ENCODE measurements at regions not wholly inside any gene's neighbourhood (a gene's known extent, or its start where the extent isn't known, plus 50 kb on each side); places are given as distances from the start of the nearest gene placed in this dataset.

DNA sequence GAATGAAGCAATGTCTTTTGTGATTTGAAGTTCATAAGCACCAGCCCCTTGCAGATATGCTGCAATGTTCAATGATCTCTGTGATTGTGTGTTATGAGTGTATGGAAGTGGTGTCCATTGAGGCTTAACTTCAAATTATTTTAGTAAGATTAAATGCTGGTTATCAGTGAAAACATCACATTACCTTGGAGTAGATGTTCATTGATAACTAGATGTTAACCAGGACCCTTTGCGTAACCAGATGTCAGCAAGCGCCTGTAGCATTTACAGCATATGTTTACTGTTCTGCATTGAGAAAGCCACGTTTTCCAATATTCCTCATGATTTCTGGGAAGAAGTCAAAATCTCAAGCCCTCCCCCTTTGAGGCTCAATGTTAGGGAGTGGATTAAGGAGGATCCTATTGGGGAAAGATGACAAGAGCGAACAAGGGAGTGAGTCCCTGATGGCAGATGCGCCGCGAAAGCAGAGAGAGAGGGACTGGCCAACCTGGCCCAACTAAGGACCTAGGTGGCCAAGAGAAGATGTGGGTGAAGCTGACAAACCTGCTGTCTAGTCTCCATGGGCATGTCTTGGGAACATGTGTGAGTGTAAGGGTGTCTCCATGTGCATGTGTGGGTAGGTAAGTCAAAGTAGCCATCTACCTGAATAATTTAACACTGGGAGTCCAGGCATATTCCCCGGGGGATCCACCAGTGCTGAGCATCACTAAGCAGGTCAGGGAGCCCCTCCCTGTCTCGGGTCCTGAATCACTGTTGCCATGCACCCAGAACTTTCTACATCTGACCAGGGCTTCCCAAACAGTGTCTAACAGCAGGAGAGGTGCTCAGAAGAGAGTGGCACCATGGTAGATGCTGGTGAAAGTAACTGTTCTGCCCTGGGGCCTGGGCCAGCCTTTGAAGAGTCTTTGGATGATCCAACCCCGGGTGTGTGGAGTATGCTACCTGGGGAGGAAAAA, 141.6 kb upstream of the GDF10 start:
- no peak for TF ChIP-seq CTCF (IDR thresholded peaks at IDR 0.05; ENCODE audit: low read depth, low read length)
- no peak for DNase-seq (ENCODE audit: low read depth in 1 of 2, low spot score in 1 of 2)
- no peaks in the 10 kb centered on the region for H3K4me1 ChIP-seq (ENCODE audit: low read depth)

GRCh38 chr10:47159361-47160260, 140.4 kb upstream of the GDF10 start:
- H3K36me3 ChIP-seq, result no peaks in the 10 kb centered on the region
- no peak for TF ChIP-seq CTCF (IDR thresholded peaks at IDR 0.05; ENCODE audit: low read depth, low read length)
- H3K27ac ChIP-seq, result no peak overlapping the region
- DNase-seq (ENCODE audit: low read depth in 1 of 2, low spot score in 1 of 2), result no peak
- no peaks in the 10 kb centered on the region for H3K9me3 ChIP-seq (ENCODE audit: low read depth)
- no peak overlapping the region for H3K4me3 ChIP-seq
- H3K27me3 ChIP-seq, result no peaks in the 10 kb centered on the region
- H3K4me1 ChIP-seq (ENCODE audit: low read depth), result no peaks in the 10 kb centered on the region

More for the DNA sequence above, 141.6 kb upstream of the GDF10 start:
- Histone ChIP-seq H3K4me3 (no peak overlapping the region), H3K27ac (no peak overlapping the region), H3K9me3 (ENCODE audit: low read depth) (no peaks in the 10 kb centered on the region), H3K27me3 (no peaks in the 10 kb centered on the region), H3K36me3 (no peaks in the 10 kb centered on the region)

DNA sequence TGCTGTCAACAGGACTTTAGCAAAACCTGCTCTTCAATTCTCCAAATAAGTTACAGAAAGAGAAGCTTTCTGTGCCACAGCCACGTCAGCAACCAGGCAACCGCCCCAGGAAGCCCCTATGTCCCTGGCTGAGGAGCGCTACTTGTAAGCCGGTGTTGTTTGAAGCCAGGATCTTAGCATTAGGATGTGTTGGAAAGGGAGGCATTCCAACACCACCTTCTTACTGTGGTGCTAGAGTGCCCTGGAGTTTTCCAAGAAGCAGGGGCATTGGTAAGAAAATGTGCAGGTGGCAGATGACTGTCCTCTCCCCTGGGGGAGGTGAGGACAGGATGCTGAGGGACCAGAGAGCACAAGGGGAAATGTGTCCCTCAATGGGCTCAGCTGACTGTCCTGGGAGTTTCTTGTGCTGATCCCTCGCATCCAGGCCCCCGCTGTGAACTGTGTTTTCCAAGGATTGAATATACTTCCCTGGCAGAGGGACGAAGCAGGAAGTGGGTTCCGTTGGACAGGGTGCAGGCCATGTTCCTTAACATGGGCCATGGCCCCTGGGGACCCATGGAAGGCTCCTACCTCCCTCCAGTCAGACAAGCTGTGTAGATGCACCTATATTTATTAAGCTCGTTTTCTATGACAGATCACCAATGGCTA, 139.6 kb upstream of the GDF10 start:
- no peak for TF ChIP-seq CTCF (IDR thresholded peaks at IDR 0.05; ENCODE audit: low read depth, low read length)
- H3K4me3 ChIP-seq, result no peak overlapping the region
- no peaks in the 10 kb centered on the region for H3K36me3 ChIP-seq
- H3K27me3 ChIP-seq, result no peaks in the 10 kb centered on the region
- H3K4me1 ChIP-seq (ENCODE audit: low read depth), result no peaks in the 10 kb centered on the region
- no peak for DNase-seq (ENCODE audit: low read depth in 1 of 2, low spot score in 1 of 2)
- H3K9me3 ChIP-seq (ENCODE audit: low read depth), result no peaks in the 10 kb centered on the region
- H3K27ac ChIP-seq, result no peak overlapping the region

- Histone ChIP-seq H3K9me3 (ENCODE audit: low read depth) (no peaks in the 10 kb centered on the region), H3K27ac (no peak overlapping the region), H3K27me3 (no peaks in the 10 kb centered on the region), H3K4me1 (ENCODE audit: low read depth) (no peaks in the 10 kb centered on the region), H3K36me3 (no peaks in the 10 kb centered on the region), H3K4me3 (no peak overlapping the region)
- no peak for DNase-seq (ENCODE audit: low read depth in 1 of 2, low spot score in 1 of 2)
- TF ChIP-seq CTCF (IDR thresholded peaks at IDR 0.05; ENCODE audit: low read depth, low read length), result no peak
Observed at GRCh38 chr10:47160967-47161366, 139.0 kb upstream of the GDF10 start.

GRCh38 chr10:47161465-47161864, 138.5 kb upstream of the GDF10 start:
- Histone ChIP-seq H3K4me1 (ENCODE audit: low read depth) (no peaks in the 10 kb centered on the region), H3K27me3 (no peaks in the 10 kb centered on the region), H3K36me3 (no peaks in the 10 kb centered on the region), H3K27ac (no peak overlapping the region), H3K4me3 (no peak overlapping the region), H3K9me3 (ENCODE audit: low read depth) (no peaks in the 10 kb centered on the region)
- DNase-seq (ENCODE audit: low read depth in 1 of 2, low spot score in 1 of 2), result no peak
- no peak for TF ChIP-seq CTCF (IDR thresholded peaks at IDR 0.05; ENCODE audit: low read depth, low read length)
